ENCODE measurements at regions not wholly inside any gene's neighbourhood (a gene's known extent, or its start where the extent isn't known, plus 50 kb on each side); places are given as distances from the start of the nearest gene placed in this dataset.

GRCh38 chr15:72932472-72932871 is 119.8 kb upstream of the NEO1 start:
- H3K4ac ChIP-seq (ENCODE audit: low read length) = no peak overlapping the region
- H2AFZ ChIP-seq (ENCODE audit: low read length) = no peak overlapping the region

GRCh38 chr15:72927451-72927850 is 124.8 kb upstream of the NEO1 start:
- Histone ChIP-seq H3K79me1 (ENCODE audit: low read depth, low read length) (no peaks in the 10 kb centered on the region), H3K23ac (ENCODE audit: low read depth, low read length, poor library complexity) (no peak overlapping the region), H3K4me1 (ENCODE audit: control insufficient read depth in 2 of 2, insufficient read depth in 1 of 2, low read depth in 1 of 2, low read length in 2 of 2) (peaks cover 0 to 2% of the 10 kb centered on the region in 2 donors), H3K27me3 (ENCODE audit: control insufficient read depth in 3 of 3, insufficient read depth in 3 of 3, low read depth in 1 of 3, low read length in 3 of 3) (peaks cover 0 to 2% (median 0%) of the 10 kb centered on the region in 3 experiments), H2BK15ac (ENCODE audit: low read length) (no peak overlapping the region), H3K4me2 (ENCODE audit: insufficient read depth, low read length, poor library complexity, severe bottlenecking) (no peak overlapping the region), H4K8ac (ENCODE audit: low read depth, low read length) (no peak overlapping the region), H3K14ac (ENCODE audit: low read length) (no peak overlapping the region), H4K91ac (ENCODE audit: low read depth, low read length, poor library complexity) (no peak overlapping the region), H3K18ac (ENCODE audit: low read length) (no peak overlapping the region), H3K4ac (ENCODE audit: low read length) (no peak overlapping the region), H2AFZ (ENCODE audit: low read length) (no peak overlapping the region), H2BK5ac (ENCODE audit: low read length) (no peak overlapping the region), H2BK12ac (ENCODE audit: low read length) (no peak overlapping the region), H3K27ac (replicated peaks; ENCODE audit: low read length) (no peak overlapping the region), H3K4me3 (ENCODE audit: low read length in 2 of 2) (no peak overlapping the region), H2AK5ac (ENCODE audit: low read depth, low read length) (no peak overlapping the region), H3K9me3 (replicated peaks in 1 of 2; ENCODE audit: control insufficient read depth in 2 of 2, insufficient read depth in 1 of 2, low read depth in 1 of 2, low read length in 2 of 2) (no peaks in the 10 kb centered on the region), H2BK120ac (ENCODE audit: low read depth, low read length) (no peak overlapping the region), H3K36me3 (replicated peaks in 1 of 2; ENCODE audit: control insufficient read depth in 2 of 2, insufficient read depth in 2 of 2, low read length in 2 of 2) (no peaks in the 10 kb centered on the region), H3K9ac (ENCODE audit: low read depth, low read length, poor library complexity) (no peak overlapping the region)
- no peak for DNase-seq (ENCODE audit: low spot score)
- WGBS, 2 donors (ENCODE audit: extremely low coverage in 2 of 2, insufficient read length in 2 of 2, insufficient replicate concordance in 1 of 2) = no CpG with 5 or more reads among the region's 2 CpGs

More at GRCh38 chr15:72932472-72932871, 119.8 kb upstream of the NEO1 start:
- peak overlapping the region; percentile 59 for H3K18ac ChIP-seq (ENCODE audit: low read length)
- no peak overlapping the region for H3K27ac ChIP-seq (replicated peaks; ENCODE audit: low read length)
- WGBS, 2 donors (ENCODE audit: extremely low coverage in 2 of 2, insufficient read length in 2 of 2, insufficient replicate concordance in 1 of 2) = no CpG with 5 or more reads among the region's 3 CpGs
- H3K23ac ChIP-seq (ENCODE audit: low read depth, low read length, poor library complexity) = no peak overlapping the region
- H2BK12ac ChIP-seq (ENCODE audit: low read length) = no peak overlapping the region
- no peaks in the 10 kb centered on the region for H3K79me1 ChIP-seq (ENCODE audit: low read depth, low read length)
- no peaks in the 10 kb centered on the region for H3K27me3 ChIP-seq (ENCODE audit: control insufficient read depth in 3 of 3, insufficient read depth in 3 of 3, low read depth in 1 of 3, low read length in 3 of 3)
- H3K9ac ChIP-seq (ENCODE audit: low read depth, low read length, poor library complexity) = no peak overlapping the region
- H2BK5ac ChIP-seq (ENCODE audit: low read length) = no peak overlapping the region
- peaks cover 0 to 4% of the 10 kb centered on the region in 2 donors for H3K4me1 ChIP-seq (ENCODE audit: control insufficient read depth in 2 of 2, insufficient read depth in 1 of 2, low read depth in 1 of 2, low read length in 2 of 2)
- H2BK120ac ChIP-seq (ENCODE audit: low read depth, low read length) = no peak overlapping the region
- no peak overlapping the region for H3K4me2 ChIP-seq (ENCODE audit: insufficient read depth, low read length, poor library complexity, severe bottlenecking)
- no peaks in the 10 kb centered on the region for H3K9me3 ChIP-seq (replicated peaks in 1 of 2; ENCODE audit: control insufficient read depth in 2 of 2, insufficient read depth in 1 of 2, low read depth in 1 of 2, low read length in 2 of 2)
- H2BK15ac ChIP-seq (ENCODE audit: low read length) = no peak overlapping the region
- DNase-seq (ENCODE audit: low spot score) = no peak
- no peak overlapping the region for H3K4me3 ChIP-seq (ENCODE audit: low read length in 2 of 2)
- H4K91ac ChIP-seq (ENCODE audit: low read depth, low read length, poor library complexity) = no peak overlapping the region
- H2AK5ac ChIP-seq (ENCODE audit: low read depth, low read length) = no peak overlapping the region
- H3K14ac ChIP-seq (ENCODE audit: low read length) = no peak overlapping the region
- H4K8ac ChIP-seq (ENCODE audit: low read depth, low read length) = no peak overlapping the region
- H3K36me3 ChIP-seq (replicated peaks in 1 of 2; ENCODE audit: control insufficient read depth in 2 of 2, insufficient read depth in 2 of 2, low read length in 2 of 2) = no peaks in the 10 kb centered on the region

GRCh38 chr15:72925661-72926060 is 126.6 kb upstream of the NEO1 start:
- Histone ChIP-seq H3K4ac (ENCODE audit: low read length) (no peak overlapping the region), H2BK5ac (ENCODE audit: low read length) (no peak overlapping the region), H2AFZ (ENCODE audit: low read length) (no peak overlapping the region), H3K18ac (ENCODE audit: low read length) (no peak overlapping the region), H2AK5ac (ENCODE audit: low read depth, low read length) (no peak overlapping the region), H3K4me2 (ENCODE audit: insufficient read depth, low read length, poor library complexity, severe bottlenecking) (no peak overlapping the region), H3K9me3 (replicated peaks in 1 of 2; ENCODE audit: control insufficient read depth in 2 of 2, insufficient read depth in 1 of 2, low read depth in 1 of 2, low read length in 2 of 2) (no peaks in the 10 kb centered on the region), H3K27ac (replicated peaks; ENCODE audit: low read length) (no peak overlapping the region), H3K9ac (ENCODE audit: low read depth, low read length, poor library complexity) (no peak overlapping the region), H3K23ac (ENCODE audit: low read depth, low read length, poor library complexity) (no peak overlapping the region), H3K79me1 (ENCODE audit: low read depth, low read length) (no peaks in the 10 kb centered on the region), H3K4me1 (ENCODE audit: control insufficient read depth in 2 of 2, insufficient read depth in 1 of 2, low read depth in 1 of 2, low read length in 2 of 2) (no peaks in the 10 kb centered on the region), H3K14ac (ENCODE audit: low read length) (no peak overlapping the region), H3K27me3 (ENCODE audit: control insufficient read depth in 3 of 3, insufficient read depth in 3 of 3, low read depth in 1 of 3, low read length in 3 of 3) (peaks cover 0 to 4% (median 0%) of the 10 kb centered on the region in 3 experiments), H4K8ac (ENCODE audit: low read depth, low read length) (no peak overlapping the region), H2BK120ac (ENCODE audit: low read depth, low read length) (no peak overlapping the region), H2BK15ac (ENCODE audit: low read length) (no peak overlapping the region), H4K91ac (ENCODE audit: low read depth, low read length, poor library complexity) (no peak overlapping the region), H2BK12ac (ENCODE audit: low read length) (no peak overlapping the region), H3K4me3 (ENCODE audit: low read length in 2 of 2) (no peak overlapping the region), H3K36me3 (replicated peaks in 1 of 2; ENCODE audit: control insufficient read depth in 2 of 2, insufficient read depth in 2 of 2, low read length in 2 of 2) (no peaks in the 10 kb centered on the region)
- no CpG with 5 or more reads among the region's 2 CpGs for WGBS, 2 donors (ENCODE audit: extremely low coverage in 2 of 2, insufficient read length in 2 of 2, insufficient replicate concordance in 1 of 2)
- no peak for DNase-seq (ENCODE audit: low spot score)

- Histone ChIP-seq H3K4me2 (ENCODE audit: insufficient read depth, low read length, poor library complexity, severe bottlenecking) (no peak overlapping the region), H3K14ac (ENCODE audit: low read length) (no peak overlapping the region), H2BK120ac (ENCODE audit: low read depth, low read length) (no peak overlapping the region), H3K4me1 (ENCODE audit: control insufficient read depth in 2 of 2, insufficient read depth in 1 of 2, low read depth in 1 of 2, low read length in 2 of 2) (no peaks in the 10 kb centered on the region), H2BK5ac (ENCODE audit: low read length) (no peak overlapping the region), H3K36me3 (replicated peaks in 1 of 2; ENCODE audit: control insufficient read depth in 2 of 2, insufficient read depth in 2 of 2, low read length in 2 of 2) (no peaks in the 10 kb centered on the region), H2BK12ac (ENCODE audit: low read length) (no peak overlapping the region), H2AFZ (ENCODE audit: low read length) (no peak overlapping the region), H3K79me1 (ENCODE audit: low read depth, low read length) (no peaks in the 10 kb centered on the region), H3K27me3 (ENCODE audit: control insufficient read depth in 3 of 3, insufficient read depth in 3 of 3, low read depth in 1 of 3, low read length in 3 of 3) (peaks cover 0 to 4% (median 0%) of the 10 kb centered on the region in 3 experiments), H3K9me3 (replicated peaks in 1 of 2; ENCODE audit: control insufficient read depth in 2 of 2, insufficient read depth in 1 of 2, low read depth in 1 of 2, low read length in 2 of 2) (no peaks in the 10 kb centered on the region), H4K8ac (ENCODE audit: low read depth, low read length) (no peak overlapping the region), H2BK15ac (ENCODE audit: low read length) (no peak overlapping the region), H2AK5ac (ENCODE audit: low read depth, low read length) (no peak overlapping the region), H3K9ac (ENCODE audit: low read depth, low read length, poor library complexity) (no peak overlapping the region), H3K27ac (replicated peaks; ENCODE audit: low read length) (no peak overlapping the region), H4K91ac (ENCODE audit: low read depth, low read length, poor library complexity) (no peak overlapping the region), H3K4ac (ENCODE audit: low read length) (no peak overlapping the region), H3K18ac (ENCODE audit: low read length) (no peak overlapping the region), H3K4me3 (ENCODE audit: low read length in 2 of 2) (no peak overlapping the region), H3K23ac (ENCODE audit: low read depth, low read length, poor library complexity) (no peak overlapping the region)
- WGBS, 2 donors (ENCODE audit: extremely low coverage in 2 of 2, insufficient read length in 2 of 2, insufficient replicate concordance in 1 of 2) = no CpG with 5 or more reads among the region's 5 CpGs
- DNase-seq (ENCODE audit: low spot score) = no peak
Measured at GRCh38 chr15:72923289-72923688, 129.0 kb upstream of the NEO1 start.

Measured in neuronal stem cell (in vitro differentiated cells).